Neural cell (in vitro differentiated cells): ENCODE measurements at regions not wholly inside any gene's neighbourhood (a gene's known extent, or its start where the extent isn't known, plus 50 kb on each side); places are given as distances from the start of the nearest gene placed in this dataset.

Experiments
- H2AFZ ChIP-seq: fragments of 200-600, 300-800 bp; sonication (generic), shearing (Covaris generic); 2 replicates; pipeline ENCODE4 v1.6.0; 2014; ENCODE audit warnings: low read depth, mild to moderate bottlenecking, antibody characterized with exemption, low read length, moderate library complexity
- H3F3A ChIP-seq: fragments of 200-600 bp; shearing (Covaris generic); 2 replicates; pipeline ENCODE4 v1.6.1; 2016; ENCODE audit warnings: mild to moderate bottlenecking, moderate library complexity, mixed read lengths, antibody characterized with exemption, low read length; ENCODE audit not compliant: insufficient read depth, poor library complexity, severe bottlenecking
- H3K27ac ChIP-seq: fragments of 200-600, 300-800 bp; sonication (generic), shearing (Covaris generic); 2 replicates; pipeline ENCODE4 v1.5.1; 2014; ENCODE audit warnings: mild to moderate bottlenecking, low read length, moderate library complexity
- H3K27me3 ChIP-seq: fragments of 300-800, 200-600 bp; sonication (generic), shearing (Covaris generic); 2 replicates; pipeline ENCODE4 v1.6.0; 2014; ENCODE audit warnings: mild to moderate bottlenecking, low read depth, low read length, moderate library complexity; ENCODE audit not compliant: insufficient read depth
- H3K36me3 ChIP-seq: fragments of 300-800, 200-600 bp; sonication (generic), shearing (Covaris generic); 2 replicates; pipeline ENCODE4 v1.5.1; 2014; ENCODE audit warnings: mild to moderate bottlenecking, antibody characterized with exemption, low read length, moderate library complexity; ENCODE audit not compliant: insufficient read depth
- H3K4me2 ChIP-seq: fragments of 300-800, 200-600 bp; sonication (generic), shearing (Covaris generic); 2 replicates; pipeline ENCODE4 v1.6.0; 2014; ENCODE audit warnings: mild to moderate bottlenecking, low read length
- H3K4me3 ChIP-seq: fragments of 300-800, 200-600 bp; sonication (generic), shearing (Covaris generic); 2 replicates; pipeline ENCODE4 v1.5.1; 2014; ENCODE audit warnings: mild to moderate bottlenecking, low read length, moderate library complexity
- H3K79me2 ChIP-seq: fragments of 200-600 bp; shearing (Covaris generic); replicated peaks from 2 replicates; pipeline ENCODE4 v1.6.0; 2014; ENCODE audit warnings: mild to moderate bottlenecking, low read length, moderate library complexity; ENCODE audit not compliant: insufficient read depth
- H3K9ac ChIP-seq: fragments of 300-800, 200-600 bp; sonication (generic), shearing (Covaris generic); 2 replicates; pipeline ENCODE4 v1.6.1; 2016; ENCODE audit warnings: mild to moderate bottlenecking, low read length, mixed read lengths
- H3K9me2 ChIP-seq: fragments of 200-600 bp; shearing (Covaris generic); 2 replicates; pipeline ENCODE4 v1.6.1; 2016; ENCODE audit warnings: mild to moderate bottlenecking, low read length, mixed read lengths; ENCODE audit not compliant: insufficient read depth
- H3K9me3 ChIP-seq: fragments of 200-600, 300-800 bp; sonication (generic), shearing (Covaris generic); 2 replicates; pipeline ENCODE4 v1.6.1; 2016; ENCODE audit warnings: mild to moderate bottlenecking, mixed run types, low read length, moderate library complexity, mixed read lengths
- H4K20me1 ChIP-seq: fragments of 200-600 bp; shearing (Covaris generic); 2 replicates; pipeline ENCODE4 v1.6.1; 2016; ENCODE audit warnings: mild to moderate bottlenecking, mixed run types; ENCODE audit not compliant: insufficient read depth
- CTCF ChIP-seq: fragments of 450-650 bp; IDR thresholded peaks from 2 replicates; pipeline ENCODE4 v1.5.1; 2014; ENCODE audit warnings: antibody characterized with exemption, mild to moderate bottlenecking, moderate library complexity; ENCODE audit not compliant: poor library complexity, severe bottlenecking
- EP300 ChIP-seq: fragments of 450-650 bp; conservative IDR thresholded peaks from 2 replicates; pipeline ENCODE4 v1.6.1; 2014; ENCODE audit warnings: antibody characterized with exemption, mild to moderate bottlenecking, moderate library complexity; ENCODE audit not compliant: poor library complexity, severe bottlenecking
- EZH2 ChIP-seq: fragments of 200-600, 300-800 bp; shearing (Covaris generic), sonication (generic); IDR thresholded peaks from 2 replicates; pipeline ENCODE4 v1.6.1; 2014; ENCODE audit warnings: antibody characterized with exemption, low read length, borderline replicate concordance, mild to moderate bottlenecking; ENCODE audit not compliant: insufficient read depth, poor library complexity, severe bottlenecking
- MXI1 ChIP-seq: fragments of 450-650 bp; conservative IDR thresholded peaks from 2 replicates; pipeline ENCODE4 v1.6.1; 2014; ENCODE audit warnings: antibody characterized with exemption, mild to moderate bottlenecking; ENCODE audit not compliant: poor library complexity, severe bottlenecking
- POLR2AphosphoS5 ChIP-seq: IDR thresholded peaks from 2 replicates; pipeline ENCODE4 v1.6.1; 2012
- RAD21 ChIP-seq: fragments of 450-650 bp; conservative IDR thresholded peaks from 2 replicates; pipeline ENCODE4 v1.6.1; 2014; ENCODE audit warnings: antibody characterized with exemption, mild to moderate bottlenecking, moderate library complexity
- REST ChIP-seq: IDR thresholded peaks from 2 replicates; pipeline ENCODE4 v1.6.1; 2012; ENCODE audit warnings: borderline replicate concordance
- SMC3 ChIP-seq: fragments of 450-650 bp; conservative IDR thresholded peaks from 2 replicates; pipeline ENCODE4 v1.6.1; 2014; ENCODE audit warnings: antibody characterized with exemption, mild to moderate bottlenecking, moderate library complexity; ENCODE audit not compliant: poor library complexity
- TAF1 ChIP-seq: IDR thresholded peaks from 2 replicates; pipeline ENCODE4 v1.6.1; 2012; ENCODE audit warnings: low read depth

- Histone ChIP-seq H3F3A (no peaks in the 10 kb centered on the region), H3K4me3 (no peak overlapping the region), H3K36me3 (no peaks in the 10 kb centered on the region), H3K79me2 (no peaks in the 10 kb centered on the region), H3K9me2 (no peaks in the 10 kb centered on the region), H3K27me3 (no peaks in the 10 kb centered on the region), H2AFZ (no peak overlapping the region), H3K9ac (no peak overlapping the region), H4K20me1 (no peaks in the 10 kb centered on the region), H3K4me2 (no peak overlapping the region), H3K9me3 (no peaks in the 10 kb centered on the region), H3K27ac (no peak overlapping the region)
- no peak for TF ChIP-seq EP300
- no peak for TF ChIP-seq MXI1
- no peak for TF ChIP-seq POLR2AphosphoS5
- TF ChIP-seq TAF1: no peak
- TF ChIP-seq CTCF: no peak
- no peak for TF ChIP-seq RAD21
These were observed 80.9 kb upstream of the KYNU start for GRCh38 chr2:142796588-142796987.

GRCh38 chr2:142796161-142796560, 81.3 kb upstream of the KYNU start:
- H3K9me2 ChIP-seq: no peaks in the 10 kb centered on the region
- H2AFZ ChIP-seq: no peak overlapping the region
- no peaks in the 10 kb centered on the region for H3K79me2 ChIP-seq
- H3K9ac ChIP-seq: no peak overlapping the region
- no peaks in the 10 kb centered on the region for H3K27me3 ChIP-seq
- no peaks in the 10 kb centered on the region for H3K36me3 ChIP-seq
- TF ChIP-seq TAF1: no peak
- no peak for TF ChIP-seq MXI1
- TF ChIP-seq EP300: no peak
- TF ChIP-seq EZH2: no peak
- TF ChIP-seq CTCF: no peak
- H4K20me1 ChIP-seq: no peaks in the 10 kb centered on the region
- H3K4me2 ChIP-seq: no peak overlapping the region
- H3K9me3 ChIP-seq: no peaks in the 10 kb centered on the region
- no peak overlapping the region for H3K4me3 ChIP-seq
- H3F3A ChIP-seq: no peaks in the 10 kb centered on the region
- H3K27ac ChIP-seq: no peak overlapping the region

GRCh38 chr2:142794850-142795249, 82.6 kb upstream of the KYNU start:
- no peak overlapping the region for H3K4me2 ChIP-seq
- H3K27ac ChIP-seq: peak overlapping the region; percentile 26

More at GRCh38 chr2:142794850-142795249, 82.6 kb upstream of the KYNU start:
- H3K79me2 ChIP-seq: no peaks in the 10 kb centered on the region
- no peak overlapping the region for H3K9ac ChIP-seq
- H3K4me3 ChIP-seq: no peak overlapping the region
- H3K27me3 ChIP-seq: no peaks in the 10 kb centered on the region
- H2AFZ ChIP-seq: no peak overlapping the region
- H4K20me1 ChIP-seq: no peaks in the 10 kb centered on the region
- no peak for TF ChIP-seq CTCF
- TF ChIP-seq REST: no peak
- TF ChIP-seq SMC3: no peak
- no peak for TF ChIP-seq EZH2
- peak; percentile 60 for TF ChIP-seq EP300
- TF ChIP-seq RAD21: no peak
- TF ChIP-seq POLR2AphosphoS5: peak; percentile 54
- H3K9me3 ChIP-seq: no peaks in the 10 kb centered on the region
- H3K9me2 ChIP-seq: no peaks in the 10 kb centered on the region
- no peaks in the 10 kb centered on the region for H3F3A ChIP-seq
- no peaks in the 10 kb centered on the region for H3K36me3 ChIP-seq
